ENCODE measurements at regions not wholly inside any gene's neighbourhood (a gene's known extent, or its start where the extent isn't known, plus 50 kb on each side); places are given as distances from the start of the nearest gene placed in this dataset.

DNA sequence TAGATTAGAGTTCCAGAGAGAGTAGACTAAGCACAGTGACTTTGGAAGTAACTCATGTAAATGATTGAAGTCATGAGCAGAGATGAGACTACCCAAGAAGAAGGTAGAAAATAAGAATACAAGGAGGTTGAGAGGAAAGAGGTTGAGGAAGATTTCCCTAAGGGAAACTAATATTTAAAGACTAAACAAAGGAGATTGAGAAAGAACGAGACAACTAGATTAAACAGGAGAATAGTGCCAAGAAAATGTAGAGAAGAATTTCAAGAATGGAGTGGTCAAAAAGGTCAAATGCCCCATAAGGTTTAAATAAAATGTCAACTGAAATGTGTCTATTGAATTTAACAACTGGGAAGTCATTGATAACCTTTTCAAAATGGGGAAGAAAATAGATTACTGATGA is 59.0 kb downstream of the RPS29 start:
- DNase-seq (ENCODE audit: low read depth in 2 of 2) = no peak

DNA sequence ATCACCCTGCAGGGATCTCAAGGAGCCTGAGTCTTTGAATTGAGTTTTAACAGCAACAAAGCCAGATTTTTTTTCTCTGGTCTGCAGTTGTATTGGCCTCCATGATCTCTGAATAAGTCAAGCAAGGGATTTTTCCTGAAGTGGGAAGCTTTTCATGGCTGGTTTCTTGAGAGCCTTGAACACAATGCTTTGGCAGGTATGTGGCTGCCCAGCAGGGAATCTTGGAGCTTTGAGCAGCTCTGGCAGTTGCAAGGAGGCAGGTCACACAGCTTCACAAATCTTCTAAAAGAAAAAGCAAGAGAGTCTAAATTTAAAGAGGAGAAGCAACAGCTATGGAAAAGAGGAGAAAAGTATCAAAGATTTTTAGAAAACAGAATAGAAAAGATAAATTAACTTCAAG is 60.1 kb downstream of the RPS29 start:
- DNase-seq (ENCODE audit: low read depth in 2 of 2) = no peak

DNA sequence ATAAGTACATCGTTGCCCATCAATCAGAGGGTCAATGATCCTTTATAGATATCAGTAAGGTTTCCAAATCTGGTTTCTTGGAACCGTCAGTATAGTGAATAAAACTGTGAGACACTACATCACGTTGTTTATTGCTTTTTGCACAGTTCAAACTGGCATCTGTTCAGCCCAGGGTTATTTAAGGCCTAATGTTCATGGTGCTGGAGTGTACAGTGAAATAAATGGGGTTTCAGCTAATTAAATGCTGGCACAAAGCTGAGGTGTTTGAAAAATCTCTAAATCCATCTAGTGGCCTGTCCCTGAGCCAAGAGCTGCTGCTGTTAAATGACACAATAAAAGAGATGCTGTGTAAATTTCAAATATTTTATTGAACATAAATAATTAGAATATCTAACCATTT is 69.9 kb downstream of the RPS29 start:
- DNase-seq (ENCODE audit: low read depth in 2 of 2) = no peak

DNA sequence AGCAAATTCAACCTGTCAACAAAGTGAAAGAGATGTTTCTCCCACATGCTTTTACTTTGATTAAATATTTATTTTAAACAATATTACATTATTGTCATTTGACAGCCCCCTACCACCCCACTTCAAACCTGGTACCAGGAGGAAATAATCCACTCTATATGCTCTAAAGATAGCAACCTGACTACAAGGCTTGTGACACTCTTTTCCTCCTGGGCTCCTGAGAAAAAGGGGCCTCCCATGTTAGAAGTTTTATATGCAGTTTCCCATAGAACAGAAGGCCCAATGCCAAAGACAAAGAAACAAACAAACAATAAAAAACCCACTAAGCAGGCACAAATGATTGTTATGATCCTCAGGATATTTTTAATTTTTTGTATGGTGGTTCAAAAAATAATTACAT is 73.6 kb downstream of the RPS29 start:
- no peak for DNase-seq (ENCODE audit: low read depth in 2 of 2)

DNA sequence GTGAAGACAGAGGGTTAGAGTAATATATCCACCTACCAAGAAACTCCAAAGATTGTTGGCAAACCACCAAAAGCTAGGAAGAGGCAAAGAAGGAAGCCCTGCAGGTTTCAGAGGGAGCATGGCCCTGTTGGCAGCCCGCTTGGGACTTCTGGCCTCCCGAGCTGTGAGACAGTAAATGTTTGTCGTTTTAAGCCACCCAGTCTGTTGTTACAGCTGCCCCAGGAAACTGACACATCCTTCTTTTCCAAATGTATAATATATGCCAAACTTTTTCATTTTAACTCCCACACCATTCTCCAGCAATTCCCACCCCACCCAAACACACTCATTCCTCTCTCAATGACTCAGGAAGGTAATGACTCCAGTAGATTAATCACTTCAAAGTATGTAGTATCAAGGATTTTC is 74.0 kb downstream of the RPS29 start:
- DNase-seq (ENCODE audit: low read depth in 2 of 2) = no peak

DNA sequence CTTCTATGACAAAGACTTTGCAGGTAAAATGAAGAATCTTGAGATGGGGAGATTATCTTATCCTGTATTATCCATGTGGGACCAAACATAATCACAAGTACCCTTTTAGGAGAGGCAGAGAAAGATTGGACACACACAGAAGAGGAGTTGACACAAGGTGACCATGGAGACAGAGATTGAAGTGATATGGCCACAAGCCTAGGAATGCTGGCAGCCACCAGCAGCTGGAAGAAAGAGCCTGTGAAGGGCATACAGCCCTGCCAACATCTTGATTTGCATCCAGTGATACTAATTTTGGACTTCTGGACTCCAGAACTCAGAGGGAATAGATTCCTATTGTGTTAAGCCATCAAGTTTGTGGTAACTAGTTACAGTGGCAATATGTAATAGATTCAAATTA is 78.1 kb downstream of the RPS29 start:
- no peak for DNase-seq (ENCODE audit: low read depth in 2 of 2)

DNA sequence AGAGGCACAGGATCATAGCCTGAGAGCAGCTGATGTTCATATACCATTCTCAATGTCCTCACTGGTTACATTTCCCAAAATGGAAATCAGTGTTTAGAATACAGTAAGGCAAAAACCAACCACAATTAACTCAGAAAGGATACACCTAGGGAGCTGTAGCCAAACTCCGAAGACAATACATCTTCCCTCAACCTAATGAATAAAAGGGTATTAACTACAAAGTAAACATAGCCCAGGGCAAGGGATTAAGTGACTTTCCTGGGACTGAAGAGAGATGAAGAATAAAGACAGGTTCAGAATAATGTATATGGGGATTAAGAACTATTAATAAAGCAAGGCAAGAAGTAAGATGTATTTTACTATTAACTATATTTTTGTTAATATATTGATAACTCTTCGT is 79.5 kb downstream of the RPS29 start:
- DNase-seq (ENCODE audit: low read depth in 2 of 2) = no peak

DNA sequence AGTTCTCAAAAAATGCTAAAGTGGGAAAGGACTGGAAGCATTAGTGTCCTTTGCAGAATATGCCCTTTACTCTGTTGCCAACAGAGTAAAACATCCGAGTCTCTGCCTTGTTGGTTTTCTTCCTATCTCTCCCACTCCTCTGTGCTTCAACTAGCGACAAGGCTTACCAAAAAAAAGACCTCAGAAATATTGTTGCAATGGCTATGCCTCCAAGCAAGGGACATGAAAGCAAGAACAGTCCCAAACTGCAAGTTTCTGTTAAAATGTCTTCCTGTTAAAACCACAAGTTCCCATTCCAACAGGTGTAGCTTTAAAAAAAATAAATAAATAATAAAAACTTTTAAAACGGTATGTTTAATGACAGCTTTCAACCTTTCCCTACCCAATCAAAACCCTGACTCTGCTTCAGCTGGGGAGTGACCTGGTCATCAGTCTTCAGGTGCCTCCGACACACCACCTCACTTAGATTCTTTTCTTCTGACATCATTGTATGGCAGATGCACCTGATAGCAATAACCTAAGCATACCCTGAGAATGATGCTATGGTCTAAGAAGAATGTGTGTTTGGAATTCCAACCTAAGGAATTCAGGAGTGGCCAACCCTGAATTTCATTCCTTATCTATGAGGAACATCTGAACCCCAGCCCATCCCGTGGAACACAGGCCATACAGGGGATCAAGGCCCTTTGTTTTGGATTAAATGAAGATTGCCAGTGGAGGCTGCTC is 81.0 kb downstream of the RPS29 start:
- no peak for DNase-seq (ENCODE audit: low read depth in 2 of 2)

DNA sequence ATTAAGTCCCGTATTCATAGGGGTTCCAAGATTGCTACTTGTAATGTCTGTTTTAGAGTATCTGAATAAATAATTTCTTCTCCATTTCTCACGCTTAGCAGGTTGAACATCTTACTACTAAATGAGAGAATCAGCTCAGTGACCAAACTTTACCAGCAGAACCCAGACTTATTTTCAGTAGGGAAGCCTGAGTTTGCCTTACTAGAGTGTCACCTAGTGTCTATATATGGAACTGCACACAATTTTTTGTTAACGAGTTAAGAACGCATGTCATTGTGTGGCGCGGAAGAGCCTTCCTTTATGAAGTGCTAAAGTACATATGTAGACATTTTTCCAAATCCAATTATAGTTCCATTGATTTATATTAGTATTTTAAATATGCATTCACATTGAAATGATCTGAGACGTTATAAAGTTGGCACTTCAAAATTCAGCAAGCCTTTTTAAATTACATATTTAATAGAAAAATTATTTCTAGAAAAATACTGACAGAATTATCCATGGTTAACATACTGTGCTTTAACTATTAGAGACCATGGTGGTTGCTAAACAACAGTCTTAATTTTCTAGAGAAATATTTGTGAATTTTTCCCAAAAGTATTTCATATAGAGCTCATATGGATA is 88.3 kb downstream of the RPS29 start:
- no peak for DNase-seq (ENCODE audit: low read depth in 2 of 2)

DNA sequence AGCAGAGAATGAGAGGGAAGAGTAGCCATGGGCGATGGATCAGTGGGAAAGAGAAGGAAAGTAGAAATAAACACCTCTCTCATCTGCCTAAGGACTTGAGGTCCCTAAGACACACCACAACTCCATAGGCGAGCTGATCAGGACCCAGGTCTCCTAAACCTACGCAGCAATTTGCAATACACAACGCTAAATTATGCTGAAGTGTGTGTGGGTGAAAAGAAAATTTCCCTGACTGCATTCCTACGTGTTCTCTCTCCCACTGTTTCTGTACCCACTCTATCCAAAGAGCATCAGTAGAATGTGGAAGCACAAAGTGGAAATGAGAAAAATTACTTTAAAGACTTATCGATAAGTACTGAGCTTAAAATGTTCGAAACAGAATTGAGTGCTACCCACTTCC is 88.9 kb downstream of the RPS29 start:
- no peak for DNase-seq (ENCODE audit: low read depth in 2 of 2)

DNA sequence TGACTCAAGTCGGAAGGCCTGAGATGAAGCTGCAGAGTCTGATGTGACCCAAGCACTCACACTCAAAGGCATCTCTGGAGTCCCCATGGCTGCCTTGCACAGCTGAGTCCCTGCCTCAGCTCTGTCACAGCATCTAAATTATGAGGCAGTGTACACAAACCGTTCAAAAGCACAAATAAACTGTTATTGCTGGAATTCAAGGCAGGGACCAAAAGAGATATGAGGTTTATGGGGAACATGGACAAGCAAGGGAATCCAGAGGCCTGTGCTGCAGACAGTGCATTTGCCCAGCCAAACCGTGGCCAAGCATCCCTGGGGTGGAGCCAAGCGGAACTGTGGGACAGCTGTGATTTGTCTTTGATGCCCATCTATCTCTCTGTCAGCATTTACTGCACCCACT is 91.3 kb downstream of the RPS29 start:
- no peak for DNase-seq (ENCODE audit: low read depth in 2 of 2)

DNA sequence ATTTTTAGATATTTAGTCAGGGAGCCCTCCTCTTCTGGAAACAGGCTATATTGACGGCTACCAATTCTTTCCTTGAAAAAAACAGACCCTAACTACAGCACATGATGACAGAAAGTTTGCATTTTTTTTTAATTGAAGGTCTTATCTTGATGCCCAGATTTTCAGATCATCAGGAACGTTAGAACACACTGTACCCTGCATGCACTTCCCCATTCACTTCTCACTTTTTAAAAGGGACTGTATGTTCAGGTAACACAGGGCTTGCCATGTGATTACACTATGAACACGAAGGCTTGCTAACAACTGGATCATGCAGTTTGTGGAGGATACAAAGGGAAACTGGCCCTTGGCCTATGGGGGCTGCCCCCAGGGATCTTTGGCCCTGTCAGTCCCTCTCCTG is 92.6 kb downstream of the RPS29 start:
- no peak for DNase-seq (ENCODE audit: low read depth in 2 of 2)

DNA sequence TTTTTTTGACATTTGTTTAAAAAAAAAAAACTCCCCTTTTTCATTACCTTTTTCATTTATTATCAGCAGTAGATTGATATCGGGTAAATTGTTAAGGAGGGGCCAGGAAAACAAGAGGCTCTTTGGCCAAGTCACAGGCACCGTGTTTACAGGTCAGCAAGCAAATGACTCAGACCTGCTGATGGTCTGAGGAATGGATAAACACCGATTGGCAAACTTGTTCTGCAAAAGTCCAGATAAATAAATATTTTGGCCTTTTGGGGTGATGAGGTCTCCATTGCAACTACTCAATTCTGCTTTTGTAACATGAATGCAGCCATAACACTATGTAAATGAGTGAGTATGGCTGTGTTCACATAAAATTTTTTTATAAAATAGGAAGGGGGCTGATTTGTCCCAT is 94.0 kb downstream of the RPS29 start:
- no peak for DNase-seq (ENCODE audit: low read depth in 2 of 2)

DNA sequence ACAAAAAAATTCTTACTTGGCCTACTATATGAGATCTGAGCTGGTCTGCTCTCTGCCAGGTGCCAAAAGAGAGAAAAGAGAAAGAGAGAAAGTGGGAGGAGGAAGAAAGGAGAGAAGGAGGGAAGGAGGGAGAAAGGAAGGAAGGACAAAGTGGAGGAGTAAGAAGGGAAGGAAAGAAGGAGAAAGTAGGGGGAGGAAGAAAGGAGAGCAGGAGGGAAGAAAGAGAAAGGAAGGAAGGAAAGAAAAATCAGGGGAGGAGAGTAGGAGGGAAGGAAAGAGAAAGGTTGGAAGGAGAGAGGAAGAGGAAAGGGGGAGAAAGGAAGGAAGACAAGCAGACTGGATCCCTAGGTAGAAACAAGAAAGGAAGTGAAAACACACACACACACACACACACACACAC is 96.8 kb downstream of the RPS29 start:
- no peak for DNase-seq (ENCODE audit: low read depth in 2 of 2)

DNA sequence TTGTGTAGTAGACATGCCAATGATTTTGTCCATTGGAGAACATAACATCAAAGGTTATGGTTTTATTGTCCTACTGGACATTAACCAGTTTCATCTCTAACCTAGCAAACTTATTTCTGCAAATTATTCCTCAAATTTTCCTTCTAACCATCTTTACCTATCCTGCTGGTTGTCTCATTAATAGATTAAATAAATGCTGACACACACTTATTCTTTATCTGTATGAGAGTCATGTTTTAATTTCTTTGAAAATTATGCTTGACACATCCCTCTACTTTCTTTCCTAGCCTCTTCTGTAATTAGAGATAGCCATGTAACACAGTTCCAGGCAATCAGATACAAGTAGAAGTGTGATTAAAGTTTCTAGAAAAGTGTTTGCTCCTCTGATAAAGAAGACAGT is 98.9 kb downstream of the RPS29 start:
- DNase-seq (ENCODE audit: low read depth in 2 of 2) = no peak

DNA sequence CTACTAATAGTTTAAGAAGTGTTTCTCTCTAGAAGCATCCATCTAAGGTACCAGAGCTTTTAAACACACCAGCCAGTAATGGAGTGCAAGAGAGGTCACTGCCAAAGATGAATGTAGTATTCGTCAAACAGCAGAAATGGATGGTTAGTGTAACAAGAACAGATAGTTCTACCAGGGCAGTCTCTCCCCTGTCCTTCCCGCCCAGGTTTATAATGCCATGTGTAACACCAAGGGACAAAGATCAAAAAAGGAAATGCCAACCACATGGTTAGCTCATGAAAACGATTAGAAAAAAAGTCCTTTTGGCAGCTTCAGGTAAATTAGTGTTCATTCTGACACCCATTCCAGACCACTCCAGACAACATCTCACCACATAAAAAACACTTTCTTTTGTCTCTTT is 100.9 kb downstream of the RPS29 start:
- DNase-seq (ENCODE audit: low read depth in 2 of 2) = no peak

DNA sequence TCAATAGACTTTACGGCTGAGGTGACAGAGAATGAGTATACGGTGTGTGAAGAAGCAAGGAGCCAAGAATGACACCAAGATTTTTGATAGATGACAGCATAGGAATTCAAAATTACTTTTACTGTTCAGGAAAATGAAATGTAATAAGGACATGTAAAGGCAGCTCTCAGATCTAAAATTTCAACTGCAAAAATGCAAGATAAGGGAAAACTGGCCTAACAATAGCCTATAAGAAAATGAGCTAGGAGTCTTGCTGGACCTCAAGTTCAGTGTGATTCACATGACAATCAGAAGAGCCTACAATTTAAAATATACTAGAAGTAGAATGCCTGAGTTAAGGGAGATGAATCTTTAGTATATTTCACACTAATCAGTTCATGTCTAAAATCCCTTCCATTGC is 102.0 kb downstream of the RPS29 start:
- DNase-seq (ENCODE audit: low read depth in 2 of 2) = no peak

DNA sequence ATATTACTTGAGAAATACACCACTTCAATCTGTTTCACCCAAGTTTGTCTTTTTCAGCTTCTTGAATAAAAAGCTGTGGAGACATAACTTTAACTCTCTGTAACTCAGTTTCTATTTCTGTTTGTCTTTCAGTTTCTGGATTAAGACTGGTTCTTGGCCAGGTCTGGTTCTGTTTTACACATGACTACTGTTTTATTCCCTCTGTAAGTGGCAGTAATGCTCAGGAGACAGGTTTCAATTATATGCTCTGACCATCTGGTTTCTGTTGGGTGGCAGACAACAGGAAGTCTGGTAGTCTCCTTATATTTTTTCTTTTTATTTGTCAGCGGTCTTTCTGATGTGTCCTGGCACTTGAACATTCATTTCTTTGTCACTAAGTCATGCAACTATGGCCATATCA is 102.9 kb downstream of the RPS29 start:
- DNase-seq (ENCODE audit: low read depth in 2 of 2) = no peak

DNA sequence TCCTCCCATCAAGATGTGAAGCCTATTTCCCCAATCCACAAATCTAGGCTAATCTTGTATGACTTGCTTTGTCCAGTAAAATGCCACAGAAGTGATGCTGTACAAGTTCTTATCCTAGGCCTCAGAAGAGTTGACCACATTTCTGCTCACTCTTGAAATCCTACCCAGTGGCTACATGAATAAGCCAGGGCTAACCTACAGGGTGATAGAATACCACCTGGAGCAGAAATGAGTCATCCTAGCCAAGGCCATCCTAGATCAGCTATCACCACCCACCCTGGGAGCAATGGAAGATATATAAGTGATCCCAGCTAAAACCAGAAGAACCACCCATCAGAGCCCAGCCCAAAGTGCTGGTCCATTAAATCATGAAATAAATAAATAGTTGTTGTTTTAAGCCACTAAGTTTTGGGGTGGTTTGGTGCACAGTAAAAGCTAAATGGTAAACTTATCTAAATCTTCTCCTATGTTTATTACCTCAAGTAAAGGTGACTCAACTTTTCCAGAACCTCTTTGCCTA is 105.1 kb downstream of the RPS29 start:
- no peak for DNase-seq (ENCODE audit: low read depth in 2 of 2)

DNA sequence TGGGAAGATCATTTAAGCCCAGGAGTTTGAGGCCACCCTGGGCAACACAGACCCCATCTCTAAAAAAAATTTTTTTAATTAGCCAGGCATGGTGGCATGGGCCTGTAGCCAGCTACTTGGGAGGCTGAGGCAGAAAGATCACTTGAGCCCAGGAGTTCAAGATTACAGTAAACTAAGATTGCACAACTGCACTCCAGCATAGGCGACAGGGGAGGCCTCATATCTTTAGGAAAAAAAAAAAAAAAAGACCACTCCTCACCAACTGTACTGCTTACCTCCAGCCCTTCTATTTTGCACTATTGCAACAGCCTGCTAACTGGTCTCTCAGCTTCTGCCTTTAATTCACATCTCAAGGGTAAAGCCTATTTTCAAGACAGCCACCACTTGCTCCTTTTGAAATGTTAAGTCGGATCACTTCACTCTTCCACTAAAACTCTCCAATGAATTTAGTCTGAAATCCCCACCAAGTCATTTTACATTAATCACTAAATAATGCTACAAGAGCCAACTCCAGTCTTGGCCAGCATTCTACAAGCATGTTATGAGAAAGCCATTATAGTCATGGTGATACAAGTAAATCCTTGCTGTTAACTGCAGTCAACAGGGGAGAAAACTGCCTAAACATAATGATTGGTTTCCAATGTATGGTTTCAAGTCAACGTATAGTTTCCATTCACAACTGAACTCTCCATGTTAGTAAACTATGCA is 106.0 kb downstream of the RPS29 start:
- DNase-seq (ENCODE audit: low read depth in 2 of 2) = no peak

DNA sequence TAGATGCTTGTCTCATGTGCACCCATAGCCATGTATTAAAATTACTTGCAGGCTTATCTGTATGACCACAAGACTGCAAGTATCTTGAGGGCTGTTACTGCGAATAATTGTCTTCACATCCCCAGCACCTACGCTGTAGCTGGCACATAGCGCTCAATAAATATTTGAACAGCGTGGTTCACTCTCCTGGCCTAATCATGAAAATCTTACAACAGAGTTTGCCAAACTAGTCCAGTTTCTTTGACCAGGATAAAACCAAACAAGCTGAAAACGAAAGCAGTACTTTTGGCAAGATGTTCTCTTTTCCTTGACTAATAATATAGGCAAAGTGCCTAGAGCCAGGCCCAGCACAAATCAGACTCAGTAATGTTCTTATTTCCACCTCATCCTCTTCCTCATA is 106.7 kb downstream of the RPS29 start:
- DNase-seq (ENCODE audit: low read depth in 2 of 2) = no peak

DNA sequence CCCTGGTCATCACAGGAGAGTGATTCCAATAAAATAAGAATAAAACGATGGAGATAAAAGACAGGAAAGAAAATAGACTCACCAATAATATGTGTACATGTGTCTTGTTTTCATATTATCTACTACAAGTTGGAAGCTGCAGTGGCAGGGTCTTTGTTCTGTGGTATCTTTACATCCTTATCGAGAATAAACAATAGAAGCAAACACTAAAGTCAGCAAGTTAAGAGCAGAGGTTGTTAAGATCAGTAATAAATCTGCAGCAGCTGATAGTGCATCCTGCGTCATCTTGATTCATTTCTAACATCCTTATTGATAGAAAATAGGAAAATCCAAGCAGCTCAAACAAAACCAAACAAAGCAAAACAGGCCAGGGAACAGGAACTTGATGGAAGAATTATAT is 107.4 kb downstream of the RPS29 start:
- no peak for DNase-seq (ENCODE audit: low read depth in 2 of 2)

DNA sequence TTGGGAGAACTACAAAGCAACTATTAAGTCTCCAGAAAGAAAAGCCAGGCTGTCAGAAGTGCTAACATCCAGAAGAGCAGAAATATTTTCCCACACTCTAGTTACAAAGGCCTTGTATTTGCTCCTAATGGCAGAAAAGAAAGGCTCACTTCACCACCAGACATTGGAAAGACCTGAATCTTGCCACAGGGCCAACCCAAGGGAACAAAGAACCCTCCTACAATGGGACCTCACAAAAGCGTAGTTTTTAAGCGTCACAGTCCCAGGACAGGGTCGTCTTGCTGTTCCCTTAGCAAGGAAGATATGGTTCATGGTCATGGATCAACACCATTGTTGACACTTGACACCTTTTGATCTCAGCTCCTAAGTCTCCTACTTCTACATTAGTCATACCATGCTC is 119.1 kb downstream of the RPS29 start:
- no peak for DNase-seq (ENCODE audit: low read depth in 2 of 2)

Measured in stimulated activated CD4-positive, alpha-beta T cell treated with anti-CD3 and anti-CD28 coated beads, Interleukin-15, amount 100 ng/mL, for 48 hours (primary cell).